Sigmoid colon (tissue), 6 donors: ENCODE measurements at regions not wholly inside any gene's neighbourhood (a gene's known extent, or its start where the extent isn't known, plus 50 kb on each side); places are given as distances from the start of the nearest gene placed in this dataset.

Source experiments
- DNase-seq: peaks from one replicate; pipeline ENCODE4 v3.0.0-alpha.2; 2019
- H3K27ac ChIP-seq, 4 donors: fragments of 200-600 bp; sonication (generic); one replicate each; pipeline ENCODE4 v1.5.1; 2016 to 2019; ENCODE audit warnings: mild to moderate bottlenecking in 1 of 4
- H3K27me3 ChIP-seq, 3 donors: fragments of 200-600 bp; sonication (generic); one replicate each; pipeline ENCODE4 v1.5.1; 2019; ENCODE audit warnings: mild to moderate bottlenecking in 1 of 3
- H3K36me3 ChIP-seq, 4 donors: fragments of 200-600 bp; sonication (generic); one replicate each; pipeline ENCODE4 v1.5.1; 2016 to 2019
- H3K4me1 ChIP-seq, 4 donors: fragments of 200-600 bp; sonication (generic); one replicate each; pipeline ENCODE4 v1.5.1; 2017 to 2019
- H3K4me3 ChIP-seq, 4 donors: fragments of 200-600 bp; sonication (generic); one replicate each; pipeline ENCODE4 v1.5.1; 2017 to 2019; ENCODE audit warnings: mild to moderate bottlenecking in 2 of 4, moderate library complexity in 1 of 4
- H3K9me3 ChIP-seq, 4 donors: fragments of 200-600 bp in 3 of 4; sonication (generic) in 3 of 4; one replicate each; pipeline versions ENCODE4 v1.5.1 to v1.6.1; 2013 to 2019
- EP300 ChIP-seq, 4 donors: sonication (generic); formaldehyde crosslinking; IDR thresholded peaks; one replicate each; pipeline ENCODE4 v1.6.1; 2017; ENCODE audit warnings: antibody characterized with exemption in 4 of 4
- POLR2A ChIP-seq, 2 donors: fragments of 450-650 bp; IDR thresholded peaks; one replicate each; pipeline ENCODE4 v1.6.1; 2016; ENCODE audit warnings: antibody characterized with exemption in 2 of 2, mild to moderate bottlenecking in 2 of 2, moderate library complexity in 2 of 2
- POLR2AphosphoS5 ChIP-seq, 4 donors: sonication (generic); formaldehyde crosslinking; IDR thresholded peaks; one replicate each; pipeline ENCODE4 v1.6.1; 2017; ENCODE audit warnings: antibody characterized with exemption in 4 of 4
- WGBS, 2 donors: extraction: QIAGEN DNeasy Blood & Tissue Kit; methylation state at CpG; one replicate each; pipeline ENCODE4 v1.1.7; 2013; 5-methylcytosine and 5-hydroxymethylcytosine counted together
- intact Hi-C: fragments of 100-400 bp; cut with DNase I; formaldehyde crosslinking; loops from one replicate; pipeline ENCODE4 v1.15.1; 2023
- TF ChIP-seq, protein P1 (sequence below), 4 experiments: fragments of 450-650 bp in 3 of 4; fragments of 200-600 bp in 1 of 4; IDR thresholded peaks; one replicate each; pipeline ENCODE4 v1.5.1; 2016 to 2019; ENCODE audit warnings: antibody characterized with exemption in 4 of 4, mild to moderate bottlenecking in 3 of 4, moderate library complexity in 2 of 4
- donor health status: healthy with polysubstance abuse.
- donor health status: healthy.

DNA sequence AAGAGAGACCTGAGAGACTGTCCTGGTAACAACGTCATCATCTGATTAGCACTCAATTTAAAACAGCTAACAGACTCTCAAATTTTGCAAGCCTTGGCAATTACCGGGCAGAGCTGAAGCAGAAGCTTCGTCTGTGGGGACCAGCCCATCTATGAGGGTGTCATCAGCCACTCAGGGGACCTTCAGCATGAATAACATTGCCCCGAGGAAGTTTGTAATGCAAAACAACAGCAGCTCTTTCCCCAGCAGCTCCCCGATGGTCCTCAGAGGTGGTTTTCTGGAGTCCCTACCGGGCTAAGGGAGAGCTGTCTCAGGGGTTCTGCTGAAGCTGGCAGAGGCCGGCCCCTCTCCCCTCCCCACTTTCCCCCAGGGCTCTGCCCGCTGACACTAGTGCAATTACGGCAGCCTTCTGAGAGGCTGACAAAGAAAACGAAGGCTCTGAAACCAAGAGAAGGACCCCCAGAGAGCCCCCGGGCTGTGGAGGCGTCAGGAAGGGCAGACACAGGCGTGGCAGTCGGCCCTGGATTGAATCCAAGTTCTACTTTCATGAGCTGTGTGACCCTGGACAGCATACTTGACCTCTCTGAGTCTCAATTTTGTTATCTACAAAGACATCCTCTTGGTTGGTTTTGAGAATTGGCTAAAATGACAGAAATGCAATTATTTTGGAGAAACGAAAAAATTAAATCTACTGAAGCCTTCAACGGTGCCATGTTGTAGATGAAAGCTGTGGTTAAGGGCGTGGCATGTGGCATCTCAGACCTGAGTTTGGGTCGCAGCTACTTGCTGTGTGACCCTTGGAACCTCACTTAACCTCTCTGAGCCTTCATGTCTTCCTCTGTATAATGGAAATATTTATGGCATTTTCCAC, 102.1 kb upstream of the TLE3 start:
- Histone ChIP-seq H3K27ac (peak overlapping the region; percentile 21 to 80 (median 60)), H3K36me3 (no peaks in the 10 kb centered on the region), H3K4me1 (peaks cover 0 to 57% (median 44%) of the 10 kb centered on the region in 4 donors), H3K9me3 (no peaks in the 10 kb centered on the region), H3K27me3 (no peaks in the 10 kb centered on the region), H3K4me3 (no peak overlapping the region)
- intact Hi-C loops = loop anchor here (1.0 to 10.0 kb wide), 3 partner anchors 65 to 123 kb away; partner anchors contain the start of gene TLE3
- no peak for DNase-seq
- WGBS, 2 donors = 58 to 72% methylated on average over 18 of the region's 18 CpGs
- TF ChIP-seq EP300 (IDR thresholded peaks at IDR 0.05) (no peak), POLR2A (IDR thresholded peaks at IDR 0.05) (no peak), POLR2AphosphoS5 (IDR thresholded peaks at IDR 0.05) (no peak)
- TF ChIP-seq, protein P1, sequence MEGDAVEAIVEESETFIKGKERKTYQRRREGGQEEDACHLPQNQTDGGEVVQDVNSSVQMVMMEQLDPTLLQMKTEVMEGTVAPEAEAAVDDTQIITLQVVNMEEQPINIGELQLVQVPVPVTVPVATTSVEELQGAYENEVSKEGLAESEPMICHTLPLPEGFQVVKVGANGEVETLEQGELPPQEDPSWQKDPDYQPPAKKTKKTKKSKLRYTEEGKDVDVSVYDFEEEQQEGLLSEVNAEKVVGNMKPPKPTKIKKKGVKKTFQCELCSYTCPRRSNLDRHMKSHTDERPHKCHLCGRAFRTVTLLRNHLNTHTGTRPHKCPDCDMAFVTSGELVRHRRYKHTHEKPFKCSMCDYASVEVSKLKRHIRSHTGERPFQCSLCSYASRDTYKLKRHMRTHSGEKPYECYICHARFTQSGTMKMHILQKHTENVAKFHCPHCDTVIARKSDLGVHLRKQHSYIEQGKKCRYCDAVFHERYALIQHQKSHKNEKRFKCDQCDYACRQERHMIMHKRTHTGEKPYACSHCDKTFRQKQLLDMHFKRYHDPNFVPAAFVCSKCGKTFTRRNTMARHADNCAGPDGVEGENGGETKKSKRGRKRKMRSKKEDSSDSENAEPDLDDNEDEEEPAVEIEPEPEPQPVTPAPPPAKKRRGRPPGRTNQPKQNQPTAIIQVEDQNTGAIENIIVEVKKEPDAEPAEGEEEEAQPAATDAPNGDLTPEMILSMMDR (IDR thresholded peaks at IDR 0.05) = no peak

DNA sequence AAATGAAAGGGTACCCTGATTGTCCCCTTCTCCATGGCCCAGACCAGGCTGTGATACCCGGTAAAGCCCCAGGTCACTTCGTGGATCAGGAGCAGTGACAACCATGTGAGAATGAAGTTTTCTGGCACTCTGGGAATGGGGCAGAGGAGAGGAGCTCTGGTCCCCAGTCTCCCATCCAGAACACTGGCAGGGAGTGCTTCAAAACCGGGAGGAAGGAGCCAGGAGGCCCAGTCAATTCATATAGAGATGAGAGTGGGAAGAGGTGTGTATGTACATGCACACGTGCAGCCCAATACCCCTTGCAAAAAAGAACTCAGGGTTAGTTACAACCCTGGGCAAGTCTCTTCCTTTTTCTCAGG, 101.4 kb upstream of the TLE3 start:
- no peaks in the 10 kb centered on the region for H3K27me3 ChIP-seq
- no peak overlapping the region for H3K4me3 ChIP-seq
- 79 to 85% methylated on average over 4 of the region's 4 CpGs for WGBS, 2 donors
- DNase-seq = no peak
- TF ChIP-seq, protein P1 (IDR thresholded peaks at IDR 0.05) = no peak
- TF ChIP-seq EP300 (IDR thresholded peaks at IDR 0.05) = no peak
- TF ChIP-seq POLR2A (IDR thresholded peaks at IDR 0.05) = no peak
- TF ChIP-seq POLR2AphosphoS5 (IDR thresholded peaks at IDR 0.05) = no peak
- H3K9me3 ChIP-seq = no peaks in the 10 kb centered on the region
- peaks cover 0 to 59% (median 44%) of the 10 kb centered on the region in 4 donors for H3K4me1 ChIP-seq
- peak overlapping the region in 2 of 4 donors; percentile 70 to 80 for H3K27ac ChIP-seq
- H3K36me3 ChIP-seq = no peaks in the 10 kb centered on the region
- intact Hi-C loops = loop anchor here (1.0 to 10.0 kb wide), 3 partner anchors 66 to 123 kb away; partner anchors contain the start of gene TLE3

DNA sequence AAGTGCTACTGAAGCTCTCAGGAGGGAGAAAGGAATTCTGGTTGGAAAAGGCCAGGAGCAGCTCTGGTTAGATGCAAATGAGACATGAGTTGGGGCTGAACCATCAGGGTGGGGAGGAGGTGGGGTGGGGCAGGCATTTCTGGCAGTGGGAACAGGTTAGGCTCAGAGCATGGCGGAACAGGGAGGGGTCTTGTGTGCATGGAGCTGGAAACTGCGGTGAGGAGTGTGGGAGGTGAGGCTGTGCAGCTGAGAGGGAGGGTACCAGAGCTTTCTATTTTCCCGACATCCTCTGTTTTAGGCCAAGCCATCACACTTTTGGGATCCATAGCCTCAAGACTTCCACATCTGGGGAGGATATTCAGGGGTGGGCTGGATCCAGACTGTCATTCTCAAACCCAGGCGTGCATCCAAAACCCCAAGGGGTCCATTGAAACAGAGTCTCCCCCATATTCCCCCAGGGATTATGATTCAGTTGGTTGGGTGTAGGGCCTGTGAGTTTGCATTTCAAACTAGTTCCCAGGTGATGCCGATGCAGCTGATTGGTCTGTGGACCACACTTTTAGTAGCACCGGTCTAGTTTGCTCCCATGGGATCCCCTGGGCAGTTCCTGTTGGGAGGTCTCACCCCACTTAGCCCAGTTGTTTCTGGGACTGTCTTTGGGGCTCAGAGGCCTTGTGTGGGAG, 100.9 kb upstream of the TLE3 start:
- intact Hi-C loops = loop anchor here (1.0 to 10.0 kb wide), 3 partner anchors 66 to 124 kb away; partner anchors contain the start of gene TLE3
- Histone ChIP-seq H3K27ac (peak overlapping the region in 2 of 4 donors; percentile 70 to 80), H3K9me3 (no peaks in the 10 kb centered on the region), H3K27me3 (no peaks in the 10 kb centered on the region), H3K4me3 (no peak overlapping the region), H3K36me3 (no peaks in the 10 kb centered on the region), H3K4me1 (peaks cover 0 to 59% (median 44%) of the 10 kb centered on the region in 4 donors)
- no peak for TF ChIP-seq POLR2AphosphoS5 (IDR thresholded peaks at IDR 0.05)
- no peak for TF ChIP-seq POLR2A (IDR thresholded peaks at IDR 0.05)
- TF ChIP-seq EP300 (IDR thresholded peaks at IDR 0.05) = no peak
- TF ChIP-seq, protein P1 (IDR thresholded peaks at IDR 0.05) = no peak
- DNase-seq = no peak
- WGBS, 2 donors = 89 to 94% methylated on average over 6 of the region's 6 CpGs

DNA sequence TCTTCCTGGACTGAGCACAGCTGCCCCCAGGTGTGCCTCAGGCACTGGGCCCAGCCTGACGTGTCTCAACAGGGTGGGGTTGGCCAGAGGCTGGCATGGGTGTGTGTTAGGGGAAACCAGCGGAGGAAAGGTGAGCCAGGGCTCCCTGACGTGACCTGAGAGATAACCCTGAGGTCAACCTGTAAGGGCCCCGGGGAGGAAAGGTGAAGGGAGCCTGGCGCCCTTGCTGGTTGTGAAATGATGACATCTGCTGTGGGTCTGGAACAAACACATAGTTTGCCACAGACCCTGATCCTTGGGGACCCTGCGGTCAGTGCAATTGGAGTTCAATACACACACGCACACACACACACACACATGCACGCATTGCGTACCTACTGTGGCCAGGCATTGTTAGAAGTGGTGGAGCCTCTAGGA, 100.2 kb upstream of the TLE3 start:
- intact Hi-C loops = loop anchor here (2.0 to 10.0 kb wide), 3 partner anchors 33 to 124 kb away; no protein-coding TSS in a partner anchor
- H3K36me3 ChIP-seq = no peaks in the 10 kb centered on the region
- no peak for DNase-seq
- H3K27me3 ChIP-seq = no peaks in the 10 kb centered on the region
- H3K9me3 ChIP-seq = no peaks in the 10 kb centered on the region
- peaks cover 0 to 55% (median 44%) of the 10 kb centered on the region in 4 donors for H3K4me1 ChIP-seq
- peak overlapping the region in 1 of 4 donors; percentile 25 for H3K27ac ChIP-seq
- 69 to 86% methylated on average over 9 of the region's 9 CpGs for WGBS, 2 donors
- TF ChIP-seq EP300 (IDR thresholded peaks at IDR 0.05) (no peak), POLR2AphosphoS5 (IDR thresholded peaks at IDR 0.05) (no peak), POLR2A (IDR thresholded peaks at IDR 0.05) (no peak)
- TF ChIP-seq, protein P1 (IDR thresholded peaks at IDR 0.05) = no peak
- no peak overlapping the region for H3K4me3 ChIP-seq
